Fibroblast of gingiva (primary cell): ENCODE measurements at regions not wholly inside any gene's neighbourhood (a gene's known extent, or its start where the extent isn't known, plus 50 kb on each side); places are given as distances from the start of the nearest gene placed in this dataset.
A peak's percentile ranks its signal among the peaks of the same experiment; 100 is the strongest.
"Not testable (repeated sequence)": the region's sequence is repeated elsewhere in the genome, so short reads cannot be mapped to it uniquely, and the experiment has no call there.

ENCODE experiments used
- DNase-seq: peaks from one replicate; pipeline ENCODE4 v3.0.0-alpha.2; 2011; ENCODE audit warnings: low read depth

DNA sequence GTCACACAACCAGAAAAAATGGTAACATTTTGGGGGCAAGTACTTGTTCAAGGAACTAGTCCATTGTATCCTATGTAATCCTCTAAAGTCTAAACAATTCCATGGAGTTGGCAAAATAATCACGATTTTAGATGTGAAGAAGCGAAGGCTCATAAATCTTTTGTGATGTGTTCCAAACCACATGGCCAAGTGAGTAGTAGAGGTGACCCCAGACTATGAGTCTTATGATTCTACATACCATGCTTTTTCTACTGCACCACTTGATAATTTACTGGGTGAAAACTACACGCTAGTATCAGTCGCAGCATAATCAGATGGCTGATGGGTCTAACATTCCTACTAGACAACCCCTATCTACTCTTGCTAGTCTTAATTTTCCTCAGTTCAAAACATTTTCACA is 371.4 kb downstream of the OSR1 start:
- DNase-seq: no peak

DNA sequence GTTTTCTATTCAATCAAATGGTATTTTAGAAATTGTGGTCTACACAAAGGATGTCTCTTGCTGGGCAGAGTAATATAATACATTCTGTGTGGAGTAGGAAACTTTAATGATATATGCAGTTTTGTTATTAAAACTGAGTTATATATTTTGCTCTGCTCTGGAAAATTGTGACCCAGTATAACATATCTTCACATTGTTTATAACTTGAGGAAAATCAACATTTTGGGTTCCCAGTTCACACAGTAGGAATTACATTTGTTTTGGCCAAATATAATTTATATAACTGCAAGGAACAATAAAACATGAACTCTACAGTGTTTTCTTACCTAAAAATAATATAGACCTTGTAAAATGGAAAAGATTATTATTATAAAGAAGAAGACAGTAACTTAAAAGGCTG is 372.4 kb downstream of the OSR1 start:
- no peak for DNase-seq

- no peak for DNase-seq
These were observed 377.5 kb downstream of the OSR1 start for GRCh38 chr2:18980786-18981430.

DNA sequence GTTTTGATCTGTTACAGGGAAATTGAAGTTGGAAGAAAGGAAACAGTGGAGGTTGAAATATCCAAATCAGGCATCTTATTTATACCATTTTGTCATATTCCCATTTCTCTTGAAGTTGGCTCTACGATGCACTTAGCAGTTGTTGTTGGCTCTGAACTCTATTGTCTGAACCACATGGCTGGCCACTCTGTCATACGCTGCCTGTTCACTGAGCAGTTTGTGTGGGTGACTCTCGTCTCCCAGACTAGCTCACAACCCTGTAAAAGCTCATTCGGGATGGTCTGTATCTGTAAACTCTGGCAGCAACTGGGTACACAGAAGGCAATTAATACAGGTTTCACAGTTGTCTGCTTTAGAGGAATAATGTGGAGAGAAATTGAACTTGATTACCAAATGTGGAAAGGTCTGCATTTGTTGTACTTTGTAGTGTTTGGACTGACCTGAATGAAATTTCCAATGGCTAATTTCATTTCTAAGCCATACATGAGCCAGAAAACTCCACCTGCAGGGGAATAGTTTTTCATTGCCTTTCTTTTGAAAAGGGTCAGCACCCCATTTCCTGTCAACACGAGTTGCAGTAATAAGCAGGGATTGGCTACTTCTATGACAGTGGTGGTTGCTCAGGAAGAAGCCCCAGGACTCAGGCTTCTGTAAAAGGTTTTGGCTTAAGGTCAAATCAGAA is 378.2 kb downstream of the OSR1 start:
- DNase-seq: no peak

DNA sequence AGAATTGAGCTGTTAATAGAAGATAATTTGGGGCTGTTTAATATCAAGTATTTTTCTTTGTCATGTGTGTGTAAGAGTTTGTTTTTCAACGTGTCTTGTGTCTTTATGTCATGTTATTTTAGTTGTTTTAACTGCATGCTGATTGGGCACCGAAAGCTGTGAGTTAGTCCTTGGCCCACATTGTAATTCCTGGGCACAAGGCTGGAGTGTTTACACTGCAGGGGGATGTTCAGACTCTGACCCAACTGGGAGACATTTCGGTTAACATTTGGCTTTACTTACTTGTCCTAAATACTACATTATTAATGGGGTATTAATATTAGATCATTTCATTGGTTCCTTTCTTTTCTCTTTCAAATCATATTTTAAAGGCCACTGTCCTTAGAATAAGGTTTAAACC is 381.0 kb downstream of the OSR1 start:
- DNase-seq: no peak

- peak; percentile 97 for DNase-seq
These were observed 382.1 kb downstream of the OSR1 start for GRCh38 chr2:18976168-18976961.

DNA sequence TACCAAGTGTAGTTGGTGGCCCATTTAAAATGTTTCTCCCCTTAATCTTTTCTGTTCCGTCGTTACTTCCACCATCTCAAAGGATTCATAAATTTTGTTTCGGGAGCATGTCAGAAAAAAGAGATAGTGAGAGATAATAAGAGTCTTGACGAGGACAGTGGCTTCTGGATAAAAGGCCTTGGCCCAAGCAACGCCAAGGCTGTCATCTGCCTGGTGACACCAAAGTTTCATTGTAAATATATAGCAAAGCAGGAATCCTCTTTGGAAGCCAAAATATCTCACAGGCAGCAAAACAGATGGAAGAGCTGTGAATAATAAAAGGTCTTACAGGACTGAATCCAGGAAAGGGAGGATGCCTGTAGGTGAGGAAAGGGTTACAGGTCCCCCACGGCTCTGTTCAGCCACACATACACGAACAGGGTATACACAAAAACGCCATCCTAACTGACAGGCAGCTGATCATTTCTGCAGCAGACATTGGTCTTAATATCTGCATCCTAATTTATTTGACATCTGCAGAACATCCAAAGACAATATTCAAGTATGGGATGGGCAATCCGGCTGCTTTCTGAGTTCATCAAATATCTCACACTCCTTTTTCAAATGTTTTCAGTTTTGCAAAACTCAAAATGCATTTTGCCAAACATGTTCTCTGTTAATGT is 382.8 kb downstream of the OSR1 start:
- DNase-seq: no peak

DNA sequence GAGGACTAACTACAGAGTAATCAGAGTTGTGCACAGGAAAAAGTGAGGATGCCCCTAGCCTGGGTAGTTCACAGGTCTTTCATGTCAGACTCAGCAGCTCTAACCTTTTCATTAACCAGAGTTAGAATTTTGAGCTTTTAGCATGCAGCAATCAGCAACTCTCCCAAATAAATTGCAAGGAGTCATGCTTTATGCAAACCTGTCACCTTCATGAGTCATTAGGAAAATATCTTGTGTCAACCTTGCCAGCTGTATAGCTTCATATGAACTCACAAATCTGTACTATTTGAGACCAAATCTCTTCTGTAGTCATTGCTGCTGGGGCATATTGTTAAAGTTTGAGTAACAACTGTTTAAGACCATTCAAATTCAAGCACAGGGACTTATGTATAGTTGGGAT is 382.3 kb upstream of the NT5C1B start:
- DNase-seq: no peak

- no peak for DNase-seq
These were observed 381.7 kb upstream of the NT5C1B start for GRCh38 chr2:18971069-18971378.

DNA sequence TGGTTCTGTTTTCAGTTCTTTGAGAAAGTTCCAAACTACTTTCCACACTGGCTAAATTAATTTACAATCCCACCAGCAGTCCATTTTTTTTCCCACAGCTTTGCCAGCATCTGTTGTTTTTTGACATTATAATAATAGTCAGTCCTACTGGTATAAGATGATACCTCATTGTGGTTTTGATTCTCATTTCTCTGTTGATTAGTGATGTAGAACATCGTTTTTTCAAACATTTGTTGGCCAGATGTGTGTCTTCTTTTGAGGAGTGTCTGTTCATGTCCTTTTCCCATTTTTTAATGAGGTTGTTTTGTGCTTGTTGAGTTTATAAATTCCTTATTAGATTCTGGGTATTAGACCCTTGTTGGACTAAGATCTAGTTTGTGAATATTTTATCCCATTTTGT is 376.8 kb upstream of the NT5C1B start:
- DNase-seq: peak; percentile 82

DNA sequence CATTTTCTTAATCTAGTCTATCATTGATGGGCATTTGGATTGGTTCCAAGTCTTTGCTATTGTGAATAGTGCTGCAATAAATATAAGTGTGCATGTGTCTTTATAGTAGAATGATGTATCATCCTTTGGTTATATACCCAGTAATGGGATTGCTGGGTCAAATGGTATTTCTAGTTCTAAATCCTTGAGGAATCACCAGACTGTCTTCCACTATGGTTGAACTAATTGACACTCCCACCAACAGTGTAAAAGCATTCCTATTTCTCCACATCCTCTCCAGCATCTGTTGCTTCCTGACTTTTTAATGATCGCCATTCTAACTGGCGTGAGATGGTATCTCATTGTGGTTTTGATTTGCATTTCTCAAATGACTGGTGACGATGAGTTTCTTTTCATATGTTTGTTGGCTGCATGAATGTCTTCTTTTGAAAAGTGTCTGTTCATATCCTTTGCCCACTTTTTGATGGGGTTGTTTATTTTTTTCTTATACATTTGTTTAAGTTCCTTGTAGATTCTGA is 374.4 kb upstream of the NT5C1B start:
- not testable (repeated sequence) for DNase-seq

- DNase-seq: no peak
These were observed 372.6 kb upstream of the NT5C1B start for GRCh38 chr2:18961991-18962421.

- DNase-seq: peak; percentile 97
These were observed 370.8 kb upstream of the NT5C1B start for GRCh38 chr2:18959952-18960717.

- no peak for DNase-seq
These were observed 369.8 kb upstream of the NT5C1B start for GRCh38 chr2:18959200-18959599.

- DNase-seq: peak; percentile 82
These were observed 368.5 kb upstream of the NT5C1B start for GRCh38 chr2:18957909-18958308.

DNA sequence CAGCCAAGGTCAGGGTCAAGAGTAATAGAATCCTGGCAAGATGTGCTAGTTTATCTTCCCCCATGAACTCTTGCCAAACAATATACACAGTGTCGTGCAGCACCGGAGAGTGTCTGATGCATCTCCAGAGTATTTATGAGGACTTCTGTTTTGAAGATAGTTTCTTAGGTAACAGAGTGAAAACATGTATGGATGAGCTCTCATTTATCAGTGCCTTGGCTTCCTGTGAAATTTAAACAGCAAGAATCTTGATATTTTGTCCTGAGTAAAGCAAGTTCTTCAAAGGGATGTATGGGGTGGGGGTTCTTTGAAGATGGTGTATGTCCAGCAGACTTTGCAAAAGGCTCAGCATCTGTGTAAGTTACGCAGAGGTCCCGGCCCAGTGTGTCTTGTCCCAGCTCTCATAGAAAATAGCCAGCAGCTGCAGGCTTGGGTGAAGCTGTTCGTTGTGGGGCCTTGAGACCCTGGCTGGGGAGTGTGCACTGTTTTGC is 361.0 kb upstream of the NT5C1B start:
- DNase-seq: peak; percentile 77

DNA sequence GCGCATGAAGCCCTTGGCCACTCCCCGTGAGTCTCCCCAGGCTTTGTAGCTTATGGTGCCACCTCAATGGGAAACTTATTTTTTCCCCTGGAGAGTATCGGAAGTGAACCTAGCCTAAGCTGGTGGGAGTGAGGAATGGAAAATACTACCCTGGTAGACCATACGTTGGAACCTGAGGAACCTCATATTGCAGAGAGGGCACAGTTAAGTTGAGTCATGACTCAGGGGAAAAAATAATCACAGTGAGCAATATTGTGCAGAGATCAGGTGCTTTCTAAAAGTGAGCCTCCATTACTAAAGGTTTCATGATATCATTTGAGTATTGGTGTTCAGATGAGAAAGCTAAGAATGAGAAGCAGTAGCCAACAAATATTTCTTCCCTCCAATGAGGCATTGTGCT is 360.5 kb upstream of the NT5C1B start:
- DNase-seq: no peak

GRCh38 chr2:18940184-18940583 is 350.8 kb upstream of the NT5C1B start:
- DNase-seq: no peak

DNA sequence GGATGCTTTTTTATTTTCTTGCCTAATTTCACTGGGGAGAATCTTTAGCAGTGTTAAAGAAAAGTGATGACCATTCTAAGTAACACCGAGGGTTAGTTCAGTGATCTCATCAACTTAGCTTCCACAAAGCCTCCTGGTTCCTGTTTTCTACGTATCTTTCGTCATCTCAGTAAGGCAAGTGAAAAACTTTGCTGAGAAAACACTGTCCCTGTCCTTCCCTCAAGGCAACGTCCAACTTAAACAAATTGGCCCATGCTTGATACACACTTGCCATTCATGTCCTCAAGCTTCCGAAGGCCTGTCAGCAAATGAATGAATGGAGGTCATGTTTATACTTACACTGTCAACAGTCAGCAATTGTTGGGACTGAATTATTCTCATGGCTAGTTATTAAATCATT is 350.4 kb upstream of the NT5C1B start:
- not testable (repeated sequence) for DNase-seq

GRCh38 chr2:18934886-18935285 is 345.5 kb upstream of the NT5C1B start:
- peak; percentile 17 for DNase-seq

DNA sequence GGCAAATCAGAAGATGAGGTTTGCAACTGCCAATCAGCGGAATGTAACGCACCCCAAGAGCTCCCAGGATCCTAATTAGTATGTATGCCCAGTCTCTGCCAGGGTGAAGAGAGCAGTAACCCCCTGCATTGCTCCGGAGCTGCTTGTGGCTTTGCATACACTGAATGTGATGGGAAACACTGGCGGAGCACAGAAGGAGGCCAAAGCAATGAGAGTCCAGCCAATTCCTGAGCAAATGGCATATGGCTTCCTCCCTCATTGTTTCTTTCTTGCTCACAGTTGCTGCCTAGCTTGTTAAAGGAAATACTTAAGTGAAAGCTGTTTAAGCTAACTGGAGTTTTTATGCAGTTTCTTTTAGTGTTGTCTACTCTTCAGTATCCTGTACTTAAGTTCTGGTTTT is 343.5 kb upstream of the NT5C1B start:
- peak; percentile 17 for DNase-seq

- no peak for DNase-seq
These were observed 341.6 kb upstream of the NT5C1B start for GRCh38 chr2:18930971-18931370.
